ENCODE measurements at regions not wholly inside any gene's neighbourhood (a gene's known extent, or its start where the extent isn't known, plus 50 kb on each side); places are given as distances from the start of the nearest gene placed in this dataset.

DNA sequence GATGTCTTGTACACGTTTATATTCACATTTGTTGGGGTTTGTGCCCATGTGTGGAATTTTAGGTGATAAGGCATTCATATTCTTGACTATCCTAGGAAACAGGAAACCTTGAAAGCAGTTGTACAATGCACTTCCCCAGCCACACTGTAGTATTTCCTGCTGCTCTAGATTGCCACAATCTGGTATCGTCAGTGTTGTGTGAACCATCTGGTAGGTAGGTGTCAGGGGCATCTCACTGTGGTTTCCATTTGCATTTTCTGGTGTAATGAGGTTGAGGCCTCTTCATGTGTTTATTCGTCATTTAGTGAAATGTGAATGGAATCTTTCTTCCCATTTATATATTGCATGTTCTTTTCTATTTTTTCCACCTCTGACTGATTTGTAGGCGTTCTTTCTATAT is 76.6 kb downstream of the SCGB2B2 start:
- Histone ChIP-seq H3K36me3 (ENCODE audit: insufficient read depth, low read length) (no peaks in the 10 kb centered on the region), H3K9me3 (ENCODE audit: low read depth, low read length) (no peaks in the 10 kb centered on the region), H3K27me3 (ENCODE audit: insufficient read depth, low read length) (no peaks in the 10 kb centered on the region), H3K27ac (ENCODE audit: low read depth, low read length) (no peak overlapping the region), H3K4me2 (ENCODE audit: insufficient read depth, low read length) (no peak overlapping the region), H3K4me3 (ENCODE audit: insufficient read depth, low read length) (no peak overlapping the region), H4K20me1 (ENCODE audit: insufficient read depth, low read length) (no peaks in the 10 kb centered on the region), H3K79me2 (ENCODE audit: insufficient read depth, low read length) (no peaks in the 10 kb centered on the region), H2AFZ (ENCODE audit: low read length) (no peak overlapping the region), H3K4me1 (ENCODE audit: insufficient read depth, low read length) (no peaks in the 10 kb centered on the region)
- no peak for DNase-seq (ENCODE audit: insufficient read length, low spot score, missing footprints)
- TF ChIP-seq CTCF (IDR thresholded peaks at IDR 0.05; ENCODE audit: extremely low read depth, low read depth, low read length), result no peak

GRCh38 chr19:34598217-34599155 is 78.5 kb downstream of the SCGB2B2 start:
- TF ChIP-seq CTCF (IDR thresholded peaks at IDR 0.05; ENCODE audit: extremely low read depth, low read depth, low read length), result no peak
- Histone ChIP-seq H3K9me3 (ENCODE audit: low read depth, low read length) (no peaks in the 10 kb centered on the region), H4K20me1 (ENCODE audit: insufficient read depth, low read length) (no peaks in the 10 kb centered on the region), H3K4me1 (ENCODE audit: insufficient read depth, low read length) (no peaks in the 10 kb centered on the region), H3K27me3 (ENCODE audit: insufficient read depth, low read length) (no peaks in the 10 kb centered on the region), H3K27ac (ENCODE audit: low read depth, low read length) (no peak overlapping the region), H3K79me2 (ENCODE audit: insufficient read depth, low read length) (no peaks in the 10 kb centered on the region), H3K36me3 (ENCODE audit: insufficient read depth, low read length) (no peaks in the 10 kb centered on the region), H2AFZ (ENCODE audit: low read length) (no peak overlapping the region), H3K4me2 (ENCODE audit: insufficient read depth, low read length) (no peak overlapping the region), H3K4me3 (ENCODE audit: insufficient read depth, low read length) (no peak overlapping the region)
- DNase-seq (ENCODE audit: insufficient read length, low spot score, missing footprints), result peak; percentile 69

DNA sequence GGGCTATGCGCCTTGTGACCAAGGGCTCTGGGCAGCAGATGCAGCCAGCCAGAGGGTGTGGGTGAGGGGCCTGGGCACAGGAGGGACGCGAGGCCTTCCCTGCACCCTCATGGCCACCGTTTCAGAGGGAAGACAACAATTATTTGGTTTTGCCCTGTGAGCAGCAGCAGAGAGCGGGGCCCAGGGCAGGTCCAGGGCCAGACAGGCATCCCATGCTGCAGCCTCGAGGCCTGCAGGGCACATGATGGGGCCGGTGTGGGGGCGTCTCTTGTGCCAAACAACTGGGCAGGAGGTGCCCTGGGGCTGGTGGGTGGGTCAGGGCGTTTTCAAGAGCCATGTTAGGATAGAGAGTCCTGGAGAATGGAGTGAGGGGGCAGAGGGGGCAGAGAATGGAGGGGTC is 79.4 kb downstream of the SCGB2B2 start:
- H3K36me3 ChIP-seq (ENCODE audit: insufficient read depth, low read length), result no peaks in the 10 kb centered on the region
- H2AFZ ChIP-seq (ENCODE audit: low read length), result no peak overlapping the region
- TF ChIP-seq CTCF (IDR thresholded peaks at IDR 0.05; ENCODE audit: extremely low read depth, low read depth, low read length), result no peak
- H3K4me1 ChIP-seq (ENCODE audit: insufficient read depth, low read length), result no peaks in the 10 kb centered on the region
- H3K27ac ChIP-seq (ENCODE audit: low read depth, low read length), result no peak overlapping the region
- H3K79me2 ChIP-seq (ENCODE audit: insufficient read depth, low read length), result no peaks in the 10 kb centered on the region
- no peak overlapping the region for H3K4me2 ChIP-seq (ENCODE audit: insufficient read depth, low read length)
- no peaks in the 10 kb centered on the region for H3K9me3 ChIP-seq (ENCODE audit: low read depth, low read length)
- peak; percentile 37 for DNase-seq (ENCODE audit: insufficient read length, low spot score, missing footprints)
- no peak overlapping the region for H3K4me3 ChIP-seq (ENCODE audit: insufficient read depth, low read length)
- no peaks in the 10 kb centered on the region for H4K20me1 ChIP-seq (ENCODE audit: insufficient read depth, low read length)
- H3K27me3 ChIP-seq (ENCODE audit: insufficient read depth, low read length), result no peaks in the 10 kb centered on the region

GRCh38 chr19:34596989-34597388 is 80.0 kb downstream of the SCGB2B2 start:
- DNase-seq (ENCODE audit: insufficient read length, low spot score, missing footprints), result no peak
- no peaks in the 10 kb centered on the region for H3K4me1 ChIP-seq (ENCODE audit: insufficient read depth, low read length)
- no peaks in the 10 kb centered on the region for H4K20me1 ChIP-seq (ENCODE audit: insufficient read depth, low read length)
- no peaks in the 10 kb centered on the region for H3K9me3 ChIP-seq (ENCODE audit: low read depth, low read length)
- no peak overlapping the region for H3K4me2 ChIP-seq (ENCODE audit: insufficient read depth, low read length)
- no peaks in the 10 kb centered on the region for H3K27me3 ChIP-seq (ENCODE audit: insufficient read depth, low read length)
- no peak overlapping the region for H2AFZ ChIP-seq (ENCODE audit: low read length)
- no peaks in the 10 kb centered on the region for H3K36me3 ChIP-seq (ENCODE audit: insufficient read depth, low read length)
- H3K79me2 ChIP-seq (ENCODE audit: insufficient read depth, low read length), result no peaks in the 10 kb centered on the region
- TF ChIP-seq CTCF (IDR thresholded peaks at IDR 0.05; ENCODE audit: extremely low read depth, low read depth, low read length), result no peak
- no peak overlapping the region for H3K4me3 ChIP-seq (ENCODE audit: insufficient read depth, low read length)
- no peak overlapping the region for H3K27ac ChIP-seq (ENCODE audit: low read depth, low read length)
